ENCODE measurements at regions not wholly inside any gene's neighbourhood (a gene's known extent, or its start where the extent isn't known, plus 50 kb on each side); places are given as distances from the start of the nearest gene placed in this dataset.
"Not testable (repeated sequence)": the region's sequence is repeated elsewhere in the genome, so short reads cannot be mapped to it uniquely, and the experiment has no call there.

DNA sequence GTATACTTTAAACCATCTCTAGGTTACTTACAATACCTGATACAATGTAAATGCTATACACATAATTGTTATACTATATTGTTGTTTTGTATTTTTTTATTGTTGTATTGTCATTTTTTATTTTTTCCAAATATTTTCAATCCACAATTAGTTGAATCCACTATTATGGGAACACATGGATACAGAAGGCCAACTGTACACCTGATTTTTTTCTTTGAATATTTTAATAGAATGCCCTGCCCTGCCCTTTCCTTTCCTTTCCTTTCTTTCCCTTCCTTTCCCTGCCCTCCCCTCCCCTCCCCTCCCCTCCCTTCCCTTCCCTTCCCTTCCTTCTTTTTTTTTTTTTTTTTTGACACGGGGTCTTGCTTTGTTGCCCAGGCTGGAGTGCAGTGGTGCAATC lies 120.2 kb downstream of the SLC4A3 start:
- H3K9me3 Mint-ChIP-seq = peaks cover 21% of the 10 kb centered on the region
- DNase-seq (ENCODE audit: low spot score) = no peak
- no peaks in the 10 kb centered on the region for H3K4me1 Mint-ChIP-seq
- H3K4me3 Mint-ChIP-seq = no peak overlapping the region
- H3K36me3 Mint-ChIP-seq = peaks cover 14% of the 10 kb centered on the region
- TF ChIP-seq SP1 (CRISPR knock-in tag; conservative IDR thresholded peaks at IDR 0.05) = no peak
- ChIA-PET POLR2A (no interaction called here), CTCF (no interaction called here)
- no peak for ATAC-seq
- H3K27ac Mint-ChIP-seq = no peak overlapping the region
- no peaks in the 10 kb centered on the region; the same call in 1 of the 2 replicates for H3K27me3 Mint-ChIP-seq (ENCODE audit: low read depth)

- H3K4me1 Mint-ChIP-seq = no peaks in the 10 kb centered on the region
- ATAC-seq = no peak
- CTCF ChIA-PET = no interaction called here
These were observed 121.5 kb downstream of the SLC4A3 start for GRCh38 chr2:219748671-219749570.

DNA sequence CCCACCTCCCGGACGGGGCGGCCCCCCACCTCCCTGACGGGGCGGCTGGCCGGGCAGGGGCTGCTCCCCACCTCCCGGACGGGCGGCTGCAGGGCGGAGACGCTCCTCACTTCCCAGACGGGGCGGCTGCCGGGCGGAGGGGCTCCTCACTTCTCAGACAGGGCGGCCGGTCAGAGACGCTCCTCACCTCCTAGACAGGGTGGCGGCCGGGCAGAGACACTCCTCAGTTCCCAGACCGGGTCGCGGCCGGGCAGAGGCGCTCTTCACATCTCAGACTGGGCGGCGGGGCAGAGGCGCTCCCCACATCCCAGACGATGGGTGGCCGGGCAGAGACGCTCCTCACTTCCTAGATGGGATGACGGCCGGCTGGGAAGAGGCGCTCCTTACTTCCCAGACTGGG lies 123.7 kb downstream of the SLC4A3 start:
- ATAC-seq; CTCF ChIA-PET; H3K4me1 Mint-ChIP-seq; DNase-seq (ENCODE audit: low spot score); H3K4me3 Mint-ChIP-seq; POLR2A ChIA-PET; H3K27ac Mint-ChIP-seq; H3K27me3 Mint-ChIP-seq (ENCODE audit: low read depth): not testable (repeated sequence)
- peaks cover 14% of the 10 kb centered on the region for H3K36me3 Mint-ChIP-seq
- H3K9me3 Mint-ChIP-seq = peaks cover 49% of the 10 kb centered on the region

More at GRCh38 chr2:219748671-219749570, 121.5 kb downstream of the SLC4A3 start:
- H3K9me3 Mint-ChIP-seq = peaks cover 29% of the 10 kb centered on the region
- no peaks in the 10 kb centered on the region; the same call in 1 of the 2 replicates for H3K27me3 Mint-ChIP-seq (ENCODE audit: low read depth)
- peaks cover 14% of the 10 kb centered on the region for H3K36me3 Mint-ChIP-seq
- H3K4me3 Mint-ChIP-seq = no peak overlapping the region
- TF ChIP-seq USF2 (CRISPR knock-in tag; IDR thresholded peaks at IDR 0.05) (no peak), ZNF423 (CRISPR knock-in tag; IDR thresholded peaks at IDR 0.05) (no peak), NFYB (CRISPR knock-in tag; conservative IDR thresholded peaks at IDR 0.05; ENCODE audit: low read depth) (no peak), AFF4 (CRISPR knock-in tag; IDR thresholded peaks at IDR 0.05; ENCODE audit: borderline replicate concordance) (no peak), NR1H2 (CRISPR knock-in tag; IDR thresholded peaks at IDR 0.05) (no peak), JUN (CRISPR knock-in tag; IDR thresholded peaks at IDR 0.05) (no peak), RORB (CRISPR knock-in tag; IDR thresholded peaks at IDR 0.05) (no peak), HMGXB4 (CRISPR knock-in tag; IDR thresholded peaks at IDR 0.05) (no peak), NR2C2 (CRISPR knock-in tag; IDR thresholded peaks at IDR 0.05) (no peak), ZNF121 (CRISPR knock-in tag; IDR thresholded peaks at IDR 0.05) (no peak), GABPB1 (CRISPR knock-in tag; IDR thresholded peaks at IDR 0.05) (no peak), PRRX2 (CRISPR knock-in tag; IDR thresholded peaks at IDR 0.05) (no peak), ZNF396 (CRISPR knock-in tag; IDR thresholded peaks at IDR 0.05; ENCODE audit: borderline replicate concordance) (no peak), NFE2L1 (CRISPR knock-in tag; IDR thresholded peaks at IDR 0.05) (no peak)
- TF ChIP-seq, protein P1, sequence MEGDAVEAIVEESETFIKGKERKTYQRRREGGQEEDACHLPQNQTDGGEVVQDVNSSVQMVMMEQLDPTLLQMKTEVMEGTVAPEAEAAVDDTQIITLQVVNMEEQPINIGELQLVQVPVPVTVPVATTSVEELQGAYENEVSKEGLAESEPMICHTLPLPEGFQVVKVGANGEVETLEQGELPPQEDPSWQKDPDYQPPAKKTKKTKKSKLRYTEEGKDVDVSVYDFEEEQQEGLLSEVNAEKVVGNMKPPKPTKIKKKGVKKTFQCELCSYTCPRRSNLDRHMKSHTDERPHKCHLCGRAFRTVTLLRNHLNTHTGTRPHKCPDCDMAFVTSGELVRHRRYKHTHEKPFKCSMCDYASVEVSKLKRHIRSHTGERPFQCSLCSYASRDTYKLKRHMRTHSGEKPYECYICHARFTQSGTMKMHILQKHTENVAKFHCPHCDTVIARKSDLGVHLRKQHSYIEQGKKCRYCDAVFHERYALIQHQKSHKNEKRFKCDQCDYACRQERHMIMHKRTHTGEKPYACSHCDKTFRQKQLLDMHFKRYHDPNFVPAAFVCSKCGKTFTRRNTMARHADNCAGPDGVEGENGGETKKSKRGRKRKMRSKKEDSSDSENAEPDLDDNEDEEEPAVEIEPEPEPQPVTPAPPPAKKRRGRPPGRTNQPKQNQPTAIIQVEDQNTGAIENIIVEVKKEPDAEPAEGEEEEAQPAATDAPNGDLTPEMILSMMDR (IDR thresholded peaks at IDR 0.05) = no peak
- TF ChIP-seq, protein P2, sequence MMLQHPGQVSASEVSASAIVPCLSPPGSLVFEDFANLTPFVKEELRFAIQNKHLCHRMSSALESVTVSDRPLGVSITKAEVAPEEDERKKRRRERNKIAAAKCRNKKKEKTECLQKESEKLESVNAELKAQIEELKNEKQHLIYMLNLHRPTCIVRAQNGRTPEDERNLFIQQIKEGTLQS (CRISPR knock-in tag; conservative IDR thresholded peaks at IDR 0.05) = no peak
- no peak overlapping the region for H3K27ac Mint-ChIP-seq
- POLR2A ChIA-PET = no interaction called here
- DNase-seq (ENCODE audit: low spot score) = no peak

Measured in WTC11 (cell line).